Globus pallidus (tissue), 1 donor: ENCODE measurements at regions not wholly inside any gene's neighbourhood (a gene's known extent, or its start where the extent isn't known, plus 50 kb on each side); places are given as distances from the start of the nearest gene placed in this dataset.
"Not testable (repeated sequence)": the region's sequence is repeated elsewhere in the genome, so short reads cannot be mapped to it uniquely, and the experiment has no call there.

Experiments
- DNase-seq: peaks from one replicate; pipeline ENCODE4 v3.0.0-alpha.2; 2015; ENCODE audit warnings: low spot score

DNA sequence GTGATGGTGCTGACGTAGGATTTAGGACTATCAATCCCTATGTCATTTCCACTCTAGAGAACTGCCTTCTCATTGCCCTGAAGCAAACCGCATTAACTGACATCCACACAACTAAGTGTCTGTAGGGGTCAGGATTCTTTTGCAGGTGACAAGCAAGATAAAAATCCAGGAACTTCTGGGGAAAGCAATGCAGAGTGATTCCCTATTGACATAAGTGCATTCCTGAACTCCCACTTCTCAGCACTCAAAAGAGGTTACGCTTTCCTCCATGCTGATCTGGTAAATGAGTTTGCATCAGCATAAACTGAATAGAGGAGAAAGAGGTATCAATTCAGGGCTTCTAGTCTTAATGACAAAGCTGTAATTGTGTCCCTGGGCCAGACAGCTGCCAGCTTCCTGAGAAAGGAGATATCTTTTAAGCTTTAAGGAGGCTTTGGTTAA lies 224.6 kb upstream of the ISX start:
- no peak for DNase-seq

DNA sequence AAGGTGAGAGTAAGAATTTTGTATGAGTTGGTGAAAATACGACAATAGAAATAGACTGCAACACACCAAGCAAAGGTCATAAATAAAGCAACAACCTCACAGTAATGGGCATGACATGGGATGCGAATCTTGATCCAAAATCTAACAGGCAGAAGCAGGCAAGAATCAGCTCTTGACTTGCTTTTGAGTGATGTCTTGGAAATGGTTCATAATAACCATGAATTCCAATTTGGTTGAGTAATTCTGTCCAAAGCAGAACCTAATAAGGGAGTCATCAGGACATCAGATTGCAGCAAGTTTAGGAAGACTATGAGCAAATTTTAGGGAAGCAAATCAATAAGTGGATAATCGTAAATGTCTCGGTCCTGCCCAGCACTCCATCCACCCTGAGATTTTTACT lies 224.0 kb upstream of the ISX start:
- no peak for DNase-seq

DNA sequence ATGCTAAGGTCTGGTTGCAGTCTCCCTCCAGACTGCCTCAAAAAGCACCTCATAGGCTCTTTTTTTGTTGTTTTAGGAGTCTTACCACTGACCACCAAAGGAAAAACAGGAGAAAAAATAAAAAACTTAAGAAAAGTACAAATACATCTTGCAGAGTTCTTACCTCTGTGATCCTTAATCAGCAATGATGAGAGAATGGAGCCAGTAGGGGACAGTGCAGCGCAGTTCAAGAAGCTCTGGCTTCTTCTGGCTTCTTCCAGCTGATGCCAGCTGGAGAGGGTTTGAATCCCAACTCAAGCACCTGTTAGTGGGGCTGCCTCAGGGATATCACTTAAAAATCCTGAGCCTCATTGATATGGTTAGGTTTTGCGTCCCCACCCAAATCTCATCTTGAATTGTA lies 223.3 kb upstream of the ISX start:
- no peak for DNase-seq

DNA sequence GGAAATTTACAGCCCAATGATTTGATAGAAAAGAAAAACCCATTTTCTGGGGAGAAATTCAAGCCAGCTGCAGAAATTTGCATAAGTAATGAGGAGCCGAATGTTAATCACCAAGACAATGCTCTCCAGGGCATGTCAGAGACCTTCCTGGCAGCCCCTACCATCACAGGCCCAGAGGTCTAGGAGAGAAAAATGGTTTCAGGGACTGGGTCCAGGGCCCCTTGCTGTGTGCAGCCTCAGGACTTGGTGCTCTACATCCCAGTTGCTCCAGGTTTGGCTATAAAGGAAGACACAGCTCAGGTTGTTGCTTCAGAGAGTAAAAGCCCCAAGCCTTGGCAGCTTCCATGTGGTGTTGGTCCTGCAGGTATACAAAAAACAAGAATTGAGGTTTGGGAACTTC lies 222.2 kb upstream of the ISX start:
- not testable (repeated sequence) for DNase-seq

DNA sequence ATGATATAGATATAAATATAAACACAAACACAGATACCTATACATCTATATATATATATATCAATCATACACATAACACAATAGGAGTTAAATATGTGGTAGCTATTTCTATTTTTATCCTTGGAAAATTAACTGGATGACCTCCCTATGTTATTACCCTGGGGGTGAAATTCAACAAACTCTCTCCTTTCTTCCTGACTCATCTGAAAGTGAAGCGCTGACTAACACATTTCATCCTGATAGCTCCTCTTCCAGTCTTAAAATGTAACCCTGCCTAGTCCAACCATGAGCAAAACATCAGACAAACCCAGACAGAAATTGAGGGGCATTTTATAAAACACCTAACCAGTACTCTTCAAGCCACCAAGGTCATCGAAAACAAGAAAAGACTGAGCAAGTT lies 220.6 kb upstream of the ISX start:
- no peak for DNase-seq

DNA sequence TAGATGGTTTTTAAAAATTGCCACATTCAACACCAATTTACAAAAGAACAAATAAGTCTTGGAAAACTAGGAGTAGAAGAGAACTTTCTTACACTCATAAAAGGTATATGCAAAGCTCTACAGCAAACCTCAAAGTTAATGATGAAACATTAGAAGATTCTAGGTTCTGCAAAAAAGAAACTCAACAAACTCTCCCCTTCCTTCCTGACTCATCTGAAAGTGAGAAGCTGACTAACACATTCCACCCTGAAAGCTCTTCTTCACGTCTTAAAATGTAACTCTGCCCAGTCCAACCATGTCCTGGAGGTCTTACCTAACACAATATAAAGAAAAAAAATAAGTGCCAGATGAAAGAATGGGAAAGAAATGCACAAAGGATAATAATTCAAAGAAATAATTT lies 218.9 kb upstream of the ISX start:
- no peak for DNase-seq

DNA sequence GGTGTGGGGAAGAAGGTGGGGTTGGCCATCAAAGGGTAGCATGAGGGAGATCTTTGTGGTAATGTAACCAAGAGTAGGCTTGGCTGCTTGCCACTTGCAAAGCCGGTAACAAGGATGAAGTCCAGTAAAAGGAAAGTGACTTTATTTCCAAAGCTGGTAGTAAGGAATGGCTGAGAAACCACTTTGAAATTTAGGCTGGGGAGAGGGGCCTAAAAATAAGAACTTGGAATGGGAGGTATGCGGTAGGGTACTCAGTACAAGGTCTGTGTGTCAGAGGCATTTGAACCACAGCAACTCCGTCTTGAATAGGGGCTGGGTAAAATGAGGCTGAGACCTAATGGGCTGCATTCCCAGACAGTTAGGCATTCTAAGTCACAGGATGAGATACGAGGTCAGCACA lies 216.0 kb upstream of the ISX start:
- DNase-seq: no peak

DNA sequence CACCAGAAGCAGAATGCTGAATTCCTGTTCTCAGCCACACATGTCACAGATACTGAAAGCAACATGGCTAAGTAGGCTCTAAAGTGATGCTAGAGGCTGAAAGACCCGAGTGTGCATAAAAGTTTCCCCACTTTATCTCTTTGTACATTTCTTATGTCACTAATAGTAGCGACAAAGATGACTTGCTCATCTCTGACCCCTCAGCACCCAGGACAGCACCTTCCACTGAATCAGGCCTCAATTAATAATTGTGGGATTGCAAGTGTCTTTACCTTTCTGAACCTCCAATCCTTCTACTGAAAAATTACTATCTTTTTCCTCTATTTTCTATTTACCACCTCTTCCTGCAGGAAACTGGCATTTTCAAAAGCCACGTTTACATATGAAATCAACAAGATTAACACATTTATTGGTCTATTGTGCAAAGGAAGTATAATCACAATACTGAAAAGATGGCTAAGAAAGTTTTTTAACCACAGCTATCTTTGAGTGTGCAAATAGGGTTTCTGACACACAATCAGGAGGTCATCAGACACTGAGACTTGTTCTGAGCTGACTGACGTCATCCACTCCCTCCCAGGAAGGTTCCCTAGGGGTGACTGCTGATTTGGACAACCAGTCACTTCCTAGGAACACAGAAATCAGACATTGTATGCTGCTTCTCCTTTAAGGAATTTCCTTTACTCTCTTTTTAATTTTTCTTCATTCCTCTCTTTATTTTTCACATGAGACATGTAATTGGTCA lies 213.9 kb upstream of the ISX start:
- DNase-seq: no peak

DNA sequence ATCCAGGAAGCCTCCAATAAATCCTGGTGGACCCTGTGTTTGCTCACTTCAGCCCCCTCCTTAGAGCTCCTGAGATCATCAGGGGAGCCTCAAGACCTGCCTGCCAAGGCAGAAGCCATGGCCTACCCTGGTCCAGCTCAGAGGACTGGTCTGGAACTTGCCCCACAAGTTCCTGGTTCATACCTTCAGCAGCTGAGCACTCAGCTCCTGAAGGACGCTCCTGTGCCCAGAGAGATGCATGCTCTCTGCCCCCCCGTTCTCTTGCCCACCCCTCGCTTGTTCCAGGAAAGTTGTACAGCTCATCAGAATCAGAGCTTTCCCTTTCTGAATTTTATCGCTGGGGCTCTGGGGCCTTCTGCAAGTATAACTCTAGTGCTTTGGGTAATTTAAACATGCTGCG lies 210.5 kb upstream of the ISX start:
- DNase-seq: no peak

DNA sequence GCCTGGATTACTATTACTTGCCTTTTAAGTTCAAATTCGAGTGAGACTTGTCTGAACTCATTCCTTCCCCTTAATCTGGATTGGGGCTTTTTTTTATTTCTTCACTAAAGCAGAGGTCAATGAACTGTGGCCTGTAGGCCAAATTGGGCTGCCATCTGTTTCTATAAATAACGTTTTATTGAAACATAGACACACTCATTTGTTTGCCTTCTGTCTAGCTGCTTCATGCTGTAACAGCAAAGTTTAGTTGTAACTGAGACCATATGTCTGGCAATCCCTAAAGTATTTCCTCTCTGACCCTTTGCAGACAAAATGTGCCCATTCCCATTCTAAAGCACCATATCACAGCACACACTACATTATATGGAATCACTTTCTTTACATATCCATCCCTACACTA lies 207.9 kb upstream of the ISX start:
- DNase-seq: no peak

DNA sequence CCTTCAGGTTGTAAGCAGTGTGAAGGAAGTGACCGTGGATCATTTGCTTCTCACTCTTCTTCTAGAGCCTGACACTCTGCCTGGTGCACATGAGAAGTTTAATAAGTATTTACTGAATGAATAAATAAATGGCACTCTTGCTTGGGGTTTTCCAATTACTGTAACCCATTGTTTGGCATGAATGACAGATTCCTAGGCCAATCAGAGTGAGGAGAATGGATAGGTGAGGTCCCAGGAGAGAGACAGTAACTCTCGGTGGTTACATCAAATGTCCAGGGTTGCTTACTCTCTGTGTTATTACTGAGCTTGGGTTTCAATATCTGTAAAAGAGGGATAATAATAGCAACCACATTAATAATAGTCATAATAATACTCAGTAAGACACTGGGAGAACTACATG lies 204.2 kb upstream of the ISX start:
- DNase-seq: no peak

DNA sequence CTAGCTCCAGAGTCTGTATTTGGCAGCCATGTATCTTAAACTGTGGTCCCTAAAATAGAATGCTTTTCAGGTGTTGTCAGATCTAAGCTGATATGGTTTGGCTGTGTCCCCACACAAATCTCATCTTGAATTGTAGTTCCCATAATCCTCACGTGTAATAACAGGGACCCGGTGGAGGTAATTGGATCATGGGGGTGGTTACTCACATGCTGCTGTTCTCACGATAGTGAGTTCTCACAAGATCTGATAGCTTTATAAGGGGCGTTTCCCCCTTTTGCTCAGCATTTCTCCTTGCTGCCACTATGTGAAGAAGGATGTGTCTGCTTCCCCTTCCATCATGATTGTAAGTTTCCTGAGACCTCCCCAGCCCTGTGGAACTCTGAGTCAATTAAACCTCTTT lies 199.9 kb upstream of the ISX start:
- no peak for DNase-seq

DNA sequence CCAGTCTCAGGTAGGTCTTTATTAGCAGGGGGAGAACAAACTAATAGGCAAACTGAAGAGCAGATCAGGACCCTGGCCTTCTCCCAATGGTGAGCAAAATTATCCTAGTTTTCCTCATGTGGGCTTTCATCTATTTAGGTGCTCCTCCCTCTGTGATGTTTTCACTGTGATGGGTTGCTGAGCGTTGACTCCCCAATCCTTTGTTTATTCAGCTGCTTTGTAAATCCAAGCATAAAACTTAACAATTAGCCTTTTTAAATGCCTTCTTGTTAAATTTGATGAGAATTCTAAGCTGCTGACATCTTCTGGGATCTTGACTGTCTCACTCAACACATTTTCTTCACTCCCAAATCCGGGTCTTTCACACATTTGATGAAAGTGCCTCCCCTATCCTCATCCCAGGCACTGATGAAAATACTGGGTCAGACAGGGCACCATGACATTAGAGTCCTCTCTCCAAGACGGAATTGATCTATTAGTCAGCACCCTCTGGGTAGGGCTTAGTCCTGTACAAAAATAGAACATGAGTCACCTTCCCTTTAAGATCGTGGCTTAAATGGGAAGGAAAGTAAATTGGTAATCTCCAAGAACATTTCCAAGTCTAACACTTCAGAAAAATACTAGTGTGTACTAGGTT lies 199.3 kb upstream of the ISX start:
- DNase-seq: no peak

DNA sequence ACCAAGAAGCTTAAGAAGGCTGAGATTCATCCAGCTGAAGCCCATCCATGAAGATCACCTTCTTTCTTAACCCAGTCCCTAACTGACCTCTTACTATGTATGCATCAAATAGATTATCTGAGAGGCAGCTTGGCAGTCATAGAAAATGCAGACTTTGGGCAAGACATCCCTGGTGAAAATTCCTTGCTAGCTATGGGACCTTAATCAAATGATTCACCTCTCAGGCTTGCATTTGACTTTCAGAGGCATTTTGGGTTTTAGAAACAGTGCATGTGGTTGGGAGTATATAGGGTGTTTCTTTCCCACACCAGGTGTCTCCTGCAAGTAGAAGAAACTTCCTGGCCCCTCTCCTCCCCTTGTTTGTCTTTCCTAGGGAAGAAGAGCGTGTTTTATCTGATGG lies 188.5 kb upstream of the ISX start:
- no peak for DNase-seq

DNA sequence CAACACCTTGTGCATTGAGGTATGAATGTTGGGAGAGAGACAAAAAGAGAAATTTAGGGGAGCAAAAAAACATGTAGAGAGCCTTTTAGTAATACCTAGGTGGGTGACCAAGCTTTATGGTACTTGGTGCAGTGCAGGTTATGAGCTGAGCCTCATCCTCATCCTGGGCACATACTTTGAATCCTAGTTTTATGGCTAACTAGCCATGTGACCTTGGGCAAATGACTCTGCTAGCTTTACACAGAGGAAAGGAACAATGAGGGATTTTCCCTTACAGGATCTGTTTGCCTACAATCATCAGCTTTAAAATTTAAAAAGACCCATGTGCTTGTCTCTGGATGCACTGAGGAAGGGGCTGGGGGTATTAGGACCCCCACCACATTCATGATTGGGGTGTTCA lies 187.8 kb upstream of the ISX start:
- no peak for DNase-seq

DNA sequence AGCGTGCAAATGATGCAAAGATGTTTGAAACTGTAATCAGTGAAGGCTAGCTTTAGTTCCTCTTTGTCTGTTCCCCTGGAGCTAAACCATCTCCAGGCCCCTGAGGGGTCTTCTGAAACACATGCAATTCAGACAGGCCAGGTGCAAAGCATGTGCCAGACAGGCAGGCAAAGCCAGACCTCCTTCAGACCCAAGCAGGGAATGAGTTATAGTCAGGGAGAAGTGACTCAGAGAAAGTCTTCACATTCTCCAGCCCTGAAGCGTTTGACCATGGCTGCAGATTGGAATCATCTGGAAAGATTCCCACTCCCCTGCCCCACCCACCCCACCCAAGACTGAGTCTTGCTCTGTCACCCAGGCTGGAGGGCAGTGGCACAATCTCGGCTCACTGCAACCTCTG lies 187.0 kb upstream of the ISX start:
- no peak for DNase-seq

DNA sequence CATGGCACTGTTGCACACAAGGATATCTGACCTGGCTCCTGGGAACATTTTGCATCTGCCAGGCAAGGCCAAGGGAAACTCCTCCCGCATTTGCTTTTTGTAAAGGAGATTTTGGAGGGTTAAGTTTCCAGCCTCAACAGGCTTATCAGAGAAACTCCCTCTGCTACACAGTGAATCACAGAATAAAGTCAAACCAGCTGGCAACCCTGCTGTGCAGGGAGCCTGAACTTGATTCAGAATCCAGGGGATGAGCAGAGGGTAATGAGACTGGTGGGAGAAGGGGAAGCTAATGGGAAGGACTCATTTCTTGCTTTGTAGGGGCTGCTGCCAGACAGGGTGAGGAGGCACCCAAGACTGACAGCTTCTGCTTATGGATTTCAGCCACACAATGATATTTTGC lies 185.3 kb upstream of the ISX start:
- DNase-seq: no peak

DNA sequence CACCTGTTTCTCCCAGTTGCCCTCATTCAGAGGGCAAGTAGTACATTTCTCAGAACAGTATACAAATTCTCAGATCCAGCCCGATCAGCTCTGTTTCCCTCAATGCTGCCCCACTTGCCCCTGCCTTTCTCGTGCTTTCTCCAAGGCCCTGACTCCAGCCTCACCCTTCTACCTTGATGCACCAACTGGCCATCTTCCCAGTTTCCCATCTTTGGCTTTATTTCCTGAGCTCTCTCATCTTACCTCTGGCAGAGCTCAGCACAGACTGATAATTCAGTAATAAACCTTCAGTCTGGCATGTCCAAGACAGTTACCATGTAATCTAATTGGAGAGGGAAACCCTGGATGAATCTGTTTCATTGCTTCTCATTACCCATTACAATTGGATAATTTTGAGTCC lies 184.5 kb upstream of the ISX start:
- no peak for DNase-seq

DNA sequence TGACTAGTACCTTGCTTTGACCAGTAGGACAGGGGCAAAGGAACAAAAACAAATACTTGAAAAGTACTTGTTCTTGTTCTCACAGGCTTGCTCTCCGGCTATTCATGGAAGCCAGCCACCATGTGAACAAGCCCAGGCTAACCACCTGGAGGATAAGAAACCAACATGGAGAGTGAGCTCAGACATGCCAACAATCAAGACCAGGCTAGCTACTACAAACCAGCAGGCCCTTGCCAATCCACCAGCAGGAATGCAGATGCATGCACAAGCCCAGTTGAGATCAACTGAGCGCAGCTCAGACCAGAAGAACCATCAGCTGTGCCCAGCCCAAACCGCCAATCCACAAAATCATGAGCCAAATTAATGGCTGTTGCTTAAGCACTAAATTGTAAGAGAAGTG lies 180.1 kb upstream of the ISX start:
- no peak for DNase-seq

DNA sequence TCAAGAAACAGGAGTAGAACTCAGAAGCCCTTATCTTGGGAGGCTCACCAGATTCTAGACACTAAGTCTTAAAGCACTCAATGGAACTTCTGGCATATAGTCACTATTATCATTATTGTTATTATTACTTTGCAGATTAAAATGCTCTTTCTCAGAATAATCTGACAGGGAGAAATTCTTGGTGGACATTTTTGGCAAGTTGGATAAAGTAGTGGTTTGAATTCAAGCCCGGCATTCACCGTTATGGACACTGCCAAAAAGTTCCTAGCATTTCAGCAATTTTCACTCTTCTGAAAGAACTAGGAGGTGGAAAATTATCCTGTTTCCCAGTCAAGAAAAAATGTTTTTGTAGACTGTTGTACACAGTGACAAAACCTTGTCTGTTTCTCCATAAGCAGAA lies 179.6 kb upstream of the ISX start:
- no peak for DNase-seq

DNA sequence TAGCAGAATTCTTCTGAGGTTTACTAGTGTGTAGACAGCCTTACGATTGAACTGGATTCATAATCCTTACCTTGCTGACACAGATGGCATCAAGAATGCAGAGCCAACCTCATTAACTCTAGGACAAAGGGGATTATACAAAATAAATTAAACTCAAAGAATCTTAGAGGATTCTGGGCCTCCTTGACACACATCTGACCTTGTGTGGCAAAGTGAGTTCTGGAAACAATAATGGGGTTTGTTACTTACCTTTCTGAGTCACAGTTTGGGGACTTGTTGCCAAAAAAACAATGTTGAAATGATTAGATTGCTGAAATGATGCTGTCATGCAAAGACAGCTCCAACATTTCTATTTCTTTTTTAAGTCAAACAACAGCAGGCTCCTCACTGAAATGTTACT lies 179.1 kb upstream of the ISX start:
- DNase-seq: no peak

DNA sequence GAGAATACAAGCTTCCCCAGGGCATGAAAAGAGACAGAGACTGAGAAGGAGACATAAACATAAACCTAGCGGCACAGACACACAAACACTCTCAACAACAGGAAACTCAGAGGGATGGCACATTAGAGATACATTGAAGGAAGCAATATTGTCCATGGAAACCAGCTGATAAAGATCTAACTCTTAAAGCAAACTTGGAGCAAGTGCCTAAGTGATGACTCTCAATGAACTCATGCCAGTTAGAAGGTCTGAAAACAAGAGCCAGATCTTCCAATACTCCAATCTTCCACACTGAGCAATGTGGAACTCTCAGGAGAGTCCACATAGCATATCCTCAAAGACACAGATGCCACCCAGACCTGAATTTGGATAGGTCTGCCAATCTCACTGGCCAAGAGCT lies 168.8 kb upstream of the ISX start:
- DNase-seq: no peak

DNA sequence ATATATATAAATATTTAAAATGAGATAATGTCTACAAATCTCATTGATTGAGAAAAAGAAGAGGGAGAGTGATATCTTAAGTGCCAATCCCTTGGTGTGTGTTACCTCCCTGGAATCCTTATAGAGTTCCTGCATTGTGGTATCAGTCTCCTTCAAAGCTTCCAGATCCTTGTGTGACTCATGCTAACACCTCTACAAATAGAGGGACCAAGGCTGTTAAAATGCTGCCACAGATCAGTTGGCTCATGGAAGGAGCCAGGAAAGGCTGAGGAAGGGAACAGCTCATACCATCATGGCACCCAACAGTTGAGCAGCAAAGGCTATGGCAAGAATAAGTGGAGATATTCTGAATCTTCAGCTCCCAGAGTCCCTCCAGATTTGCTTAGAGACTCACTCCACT lies 163.6 kb upstream of the ISX start:
- DNase-seq: no peak

DNA sequence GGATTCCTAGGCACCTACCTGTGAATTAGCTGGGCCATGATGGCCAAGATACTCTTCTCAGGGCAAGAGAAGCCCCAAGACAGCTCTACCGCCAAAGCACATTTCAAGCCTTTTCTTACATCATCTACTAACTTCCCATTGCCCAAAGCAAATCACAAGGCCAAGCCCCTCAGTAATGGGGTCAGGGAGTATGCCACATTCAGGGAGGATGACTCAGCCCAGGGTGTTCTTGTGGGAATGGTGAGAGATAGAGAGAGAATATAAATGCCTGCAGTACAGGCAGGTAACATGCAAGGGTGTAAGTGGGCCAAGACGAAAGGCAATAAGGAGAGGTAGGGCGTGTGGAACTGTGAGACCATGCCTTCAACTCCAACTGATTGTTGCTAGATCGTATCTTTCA lies 162.5 kb upstream of the ISX start:
- no peak for DNase-seq
